ENCODE measurements at regions not wholly inside any gene's neighbourhood (a gene's known extent, or its start where the extent isn't known, plus 50 kb on each side); places are given as distances from the start of the nearest gene placed in this dataset.
"Not testable (repeated sequence)": the region's sequence is repeated elsewhere in the genome, so short reads cannot be mapped to it uniquely, and the experiment has no call there.

- no peak for DNase-seq
Observed at GRCh38 chr1:14142397-14143100, 442.6 kb downstream of the PRDM2 start.

DNA sequence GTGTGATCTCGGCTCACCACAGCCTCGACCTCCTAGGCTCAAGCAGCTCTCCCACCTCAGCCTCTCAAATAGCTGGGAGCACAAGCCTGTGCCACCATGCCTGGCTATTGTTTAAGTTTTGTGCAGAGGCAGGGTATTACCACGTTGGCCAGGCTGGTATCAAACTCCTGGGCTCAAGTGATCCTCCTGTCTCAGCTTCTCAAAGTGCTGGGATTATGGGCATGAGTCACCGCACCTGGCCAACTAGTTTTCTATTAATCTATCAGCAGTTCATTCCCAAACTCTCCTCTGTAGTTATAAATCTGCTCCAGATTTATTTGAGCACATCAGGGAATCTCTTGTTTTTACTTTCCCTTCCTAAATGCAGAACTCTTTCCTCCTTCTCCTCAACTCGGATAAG, 443.8 kb downstream of the PRDM2 start:
- no peak for DNase-seq

- DNase-seq = no peak
Observed at GRCh38 chr1:14148526-14148925, 448.5 kb downstream of the PRDM2 start.

GRCh38 chr1:14149431-14149830, 449.1 kb upstream of the KAZN start:
- no peak for DNase-seq

DNA sequence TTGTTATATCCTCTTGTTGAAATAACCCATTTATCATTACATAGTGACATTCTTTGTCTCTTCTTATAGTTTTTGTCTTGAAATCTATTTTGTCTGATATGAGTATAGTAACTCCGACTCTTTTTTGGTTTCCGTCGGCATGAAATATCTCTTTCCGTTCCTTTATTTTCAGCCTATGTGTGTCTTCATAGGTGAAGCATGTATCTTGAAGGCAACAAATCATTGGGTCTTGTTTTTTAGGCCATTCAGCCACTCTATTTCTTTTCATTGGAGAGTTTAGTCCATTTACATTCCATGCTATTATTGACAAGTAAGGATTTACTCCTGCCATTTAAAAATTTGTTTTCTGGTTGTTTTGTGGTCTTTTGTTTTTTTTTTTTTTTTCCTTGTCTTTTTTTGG, 441.9 kb upstream of the KAZN start:
- DNase-seq = no peak

- DNase-seq = no peak
Observed at GRCh38 chr1:14160781-14161180, 437.7 kb upstream of the KAZN start.

DNA sequence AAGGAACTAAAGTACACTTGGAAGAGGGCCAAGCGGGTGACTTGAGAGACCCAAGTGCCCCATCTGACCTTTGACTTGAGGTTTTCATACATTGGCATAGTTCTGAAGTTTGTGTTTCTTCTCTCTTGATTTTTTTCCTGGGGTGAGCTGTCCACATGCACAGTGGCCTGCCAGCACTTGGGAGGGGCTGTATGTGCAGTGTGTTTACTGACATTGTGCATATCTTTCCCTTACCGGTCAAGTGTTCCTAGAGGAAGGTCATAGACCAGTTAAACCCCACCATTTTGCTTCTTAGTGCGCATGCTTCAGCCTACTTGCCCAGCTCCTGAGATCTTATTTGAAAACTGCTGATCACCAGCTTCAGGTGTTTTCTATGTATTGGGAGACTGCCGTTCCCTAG, 435.2 kb upstream of the KAZN start:
- DNase-seq = no peak

GRCh38 chr1:14165371-14165801, 433.1 kb upstream of the KAZN start:
- no peak for DNase-seq

- DNase-seq = no peak
Observed at GRCh38 chr1:14167884-14168283, 430.6 kb upstream of the KAZN start.

GRCh38 chr1:14168326-14169063, 430.0 kb upstream of the KAZN start:
- DNase-seq = no peak

- DNase-seq = no peak
Observed at GRCh38 chr1:14173598-14173997, 424.9 kb upstream of the KAZN start.

DNA sequence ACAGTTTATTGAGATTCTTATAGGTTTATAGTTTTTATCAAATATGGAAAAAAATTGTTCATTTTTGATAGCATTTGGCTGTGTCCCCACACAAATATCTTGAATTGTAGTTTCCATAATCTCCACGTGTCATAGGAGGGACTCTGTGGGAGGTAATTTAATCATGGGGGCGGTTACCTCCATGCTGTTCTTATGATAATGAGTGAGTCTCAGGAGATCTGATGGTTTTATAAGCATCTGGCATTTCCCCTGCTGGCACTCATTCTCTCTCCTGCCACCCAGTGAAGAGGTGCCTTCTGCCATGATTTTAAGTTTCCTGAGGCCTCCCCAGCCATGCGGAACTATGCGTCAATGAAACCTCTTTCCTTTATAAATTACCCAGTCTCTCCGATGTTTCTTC, 420.6 kb upstream of the KAZN start:
- DNase-seq = not testable (repeated sequence)

DNA sequence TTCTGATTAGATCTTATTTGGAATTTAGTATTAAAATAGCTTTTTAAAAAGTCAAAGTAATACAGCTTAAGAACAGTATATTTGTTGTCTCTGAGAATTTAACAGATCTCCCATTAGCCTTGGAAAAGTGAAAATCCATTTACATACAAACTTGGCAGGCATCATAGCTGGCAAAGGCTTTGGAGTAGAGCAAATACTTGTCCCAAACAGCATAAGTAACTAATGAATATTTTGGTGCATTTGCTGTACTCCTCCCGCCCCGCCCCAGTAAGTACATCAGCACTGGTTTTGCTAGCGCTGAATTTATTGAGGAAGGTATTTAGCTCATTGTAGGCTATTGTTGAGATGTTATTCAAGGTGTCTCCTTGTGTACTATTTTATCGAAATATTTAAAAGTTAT, 417.7 kb upstream of the KAZN start:
- DNase-seq = no peak

DNA sequence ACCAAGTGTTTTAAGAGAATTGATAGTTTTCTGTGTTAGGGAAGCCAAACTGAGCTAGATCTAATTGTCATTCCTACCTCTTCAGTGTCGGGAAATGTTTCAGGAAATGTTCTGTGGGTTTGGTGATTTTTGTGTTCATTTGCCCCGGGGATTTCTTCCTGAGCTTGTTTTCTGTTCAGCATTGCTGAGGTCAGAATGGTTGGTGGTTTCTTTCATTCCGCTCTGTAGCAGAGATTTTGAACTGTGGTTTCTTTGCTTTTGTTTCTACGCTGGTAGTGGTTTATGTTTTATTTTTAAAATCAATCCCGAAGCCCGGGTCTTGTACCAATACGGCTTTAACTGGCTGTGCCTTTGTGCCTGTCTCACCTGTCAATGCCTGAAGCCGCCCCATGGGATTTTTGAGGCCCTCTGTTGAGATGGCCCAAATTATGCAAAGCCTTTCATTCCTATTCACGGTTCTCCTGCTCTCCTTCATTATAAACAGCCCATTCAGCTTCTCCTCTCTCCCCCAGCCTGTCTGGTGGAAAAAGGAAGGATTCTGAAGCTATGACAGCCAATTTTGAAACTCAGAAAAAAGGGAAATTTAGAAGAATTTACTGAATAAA, 417.2 kb upstream of the KAZN start:
- no peak for DNase-seq

DNA sequence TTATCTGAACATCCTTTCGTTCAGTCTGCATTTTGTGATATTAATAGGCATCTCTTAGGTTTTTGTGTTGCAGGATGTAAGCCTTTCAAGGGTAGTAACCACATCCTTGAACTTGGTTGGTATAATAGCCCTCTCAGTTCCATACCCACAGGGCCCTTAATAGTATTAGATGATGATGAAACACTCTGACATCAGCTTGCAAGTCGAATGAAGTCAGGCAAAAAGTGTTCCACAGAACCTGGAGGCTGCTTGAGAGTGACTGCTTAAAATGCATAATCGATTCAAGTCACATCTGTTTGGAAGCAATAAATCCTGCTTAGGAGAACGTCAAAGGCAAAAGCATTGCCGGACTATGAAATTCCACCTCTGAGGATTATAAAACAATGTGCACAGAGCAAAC, 415.6 kb upstream of the KAZN start:
- no peak for DNase-seq

- DNase-seq = no peak
Observed at GRCh38 chr1:14183329-14183728, 415.2 kb upstream of the KAZN start.

DNA sequence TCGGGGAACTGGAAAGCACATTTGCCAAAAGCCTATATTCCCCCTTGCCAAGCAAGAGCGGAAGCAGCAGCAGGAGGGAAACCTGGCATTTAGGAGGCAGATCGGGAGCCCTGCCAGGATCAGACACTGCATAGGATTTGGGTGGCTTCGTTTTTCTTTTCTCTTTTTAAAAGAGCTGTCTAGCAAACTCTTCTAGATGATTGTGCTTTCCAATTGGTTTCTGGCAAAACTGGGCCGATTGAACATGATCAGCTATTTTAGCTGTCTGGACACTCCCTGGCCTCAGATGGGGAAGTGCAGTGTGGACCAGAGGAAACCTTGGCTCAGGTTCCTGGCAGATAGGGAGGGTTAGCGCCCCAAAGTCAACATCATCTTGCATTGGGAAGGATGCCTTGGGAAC, 414.0 kb upstream of the KAZN start:
- DNase-seq = no peak

DNA sequence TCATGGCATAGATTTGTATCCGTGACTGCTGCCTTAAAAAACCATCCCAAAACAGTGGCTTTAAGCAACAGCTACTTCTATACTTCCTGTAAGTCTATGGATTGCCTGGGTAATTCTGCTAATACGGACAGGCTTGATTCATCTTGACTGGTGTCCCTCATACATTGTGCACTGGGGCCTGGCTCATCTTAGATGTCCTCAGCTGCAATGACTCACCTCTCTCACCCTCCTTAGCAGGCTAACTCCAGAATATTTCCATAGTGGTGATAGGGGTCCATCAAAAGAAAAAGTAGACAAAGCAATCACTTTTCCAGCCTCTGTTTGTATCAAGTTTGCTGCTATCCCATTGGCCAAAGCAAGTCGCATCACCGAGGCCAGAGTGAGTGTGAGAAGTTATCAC, 409.1 kb upstream of the KAZN start:
- no peak for DNase-seq

- no peak for DNase-seq
Observed at GRCh38 chr1:14190508-14190907, 408.0 kb upstream of the KAZN start.

- DNase-seq = no peak
Observed at GRCh38 chr1:14194511-14194910, 404.0 kb upstream of the KAZN start.

DNA sequence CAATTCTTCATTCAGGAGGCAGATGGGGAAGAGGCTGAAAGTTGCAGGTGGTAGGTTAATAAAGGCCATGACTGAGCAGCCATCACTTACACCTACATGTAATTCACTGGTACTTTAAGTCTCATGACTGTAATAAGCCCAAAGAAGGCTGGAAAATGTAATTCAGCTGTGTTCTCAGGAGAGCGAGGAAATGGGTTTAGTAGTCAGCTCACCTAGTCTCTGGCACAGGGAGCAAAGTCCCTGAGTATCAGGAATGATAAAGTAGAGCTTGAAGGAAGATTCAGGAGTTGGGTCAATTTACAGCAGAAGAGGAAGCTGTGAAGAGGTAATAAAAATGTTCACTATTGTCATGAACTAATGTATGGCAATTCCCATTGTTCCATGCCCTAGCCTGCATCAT, 393.4 kb upstream of the KAZN start:
- no peak for DNase-seq

DNA sequence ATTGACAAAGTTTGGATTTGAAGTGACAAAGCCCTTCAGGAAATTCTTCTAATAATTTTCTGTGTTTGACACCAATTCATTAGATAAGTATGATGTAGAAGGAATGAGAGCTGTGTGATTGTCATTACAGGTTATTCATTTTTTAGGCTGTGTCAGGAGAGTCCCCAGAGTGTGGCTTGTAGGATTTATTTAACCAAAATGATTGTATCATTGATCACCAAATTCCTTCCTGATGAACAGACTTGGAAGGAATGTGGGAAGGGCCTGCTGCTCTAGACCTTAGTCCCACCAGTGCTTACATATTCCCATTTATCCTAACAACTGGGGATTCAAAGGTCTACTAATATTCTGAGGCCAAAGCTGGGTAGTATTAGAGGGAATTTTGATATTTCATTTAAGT, 383.3 kb upstream of the KAZN start:
- DNase-seq = no peak

DNA sequence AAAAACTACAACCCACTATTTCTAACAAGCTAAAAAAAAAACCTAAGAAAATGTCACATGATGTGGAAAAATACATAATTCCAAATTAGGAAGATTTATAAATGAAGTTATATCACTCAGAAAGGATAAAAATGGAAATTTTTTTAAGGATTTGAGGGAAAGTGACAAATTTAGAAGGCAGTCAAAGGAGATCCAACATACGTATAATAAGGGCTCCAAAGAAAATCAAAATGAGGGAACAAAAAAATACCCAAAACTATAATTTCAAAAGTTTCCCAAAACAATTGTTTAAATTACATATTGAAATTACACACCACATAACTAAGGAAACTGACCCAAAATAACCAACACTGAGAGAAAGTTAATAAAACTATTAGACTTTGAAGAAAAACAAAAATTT, 381.1 kb upstream of the KAZN start:
- DNase-seq = no peak

- no peak for DNase-seq
Observed at GRCh38 chr1:14220324-14220723, 378.2 kb upstream of the KAZN start.
